Mesodermal cell (in vitro differentiated cells): ENCODE measurements at regions not wholly inside any gene's neighbourhood (a gene's known extent, or its start where the extent isn't known, plus 50 kb on each side); places are given as distances from the start of the nearest gene placed in this dataset.

Experiments
- H3K27ac ChIP-seq: 2 replicates; pipeline ENCODE4 v1.7.0; 2013; ENCODE audit warnings: mild to moderate bottlenecking, low read depth, low read length, moderate library complexity; ENCODE audit not compliant: severe bottlenecking
- H3K36me3 ChIP-seq: 2 replicates; pipeline ENCODE4 v1.7.1; 2013; ENCODE audit warnings: mild to moderate bottlenecking, low read length, moderate library complexity; ENCODE audit not compliant: control insufficient read depth, insufficient read depth
- H3K4me1 ChIP-seq: one replicate; pipeline ENCODE4 v1.7.1; 2013; ENCODE audit warnings: mild to moderate bottlenecking, low read length; ENCODE audit not compliant: insufficient read depth, control insufficient read depth, poor library complexity, severe bottlenecking
- H3K4me3 ChIP-seq: 2 replicates; pipeline ENCODE4 v1.7.0; 2013; ENCODE audit warnings: low read length, control low read depth, mild to moderate bottlenecking; ENCODE audit not compliant: insufficient read depth, poor library complexity, severe bottlenecking; ENCODE audit errors: extremely low read depth
- H3K9me3 ChIP-seq: 2 replicates; pipeline ENCODE4 v1.7.1; 2013; ENCODE audit warnings: mild to moderate bottlenecking, low read length, moderate library complexity; ENCODE audit not compliant: control insufficient read depth
- WGBS, 2 experiments: methylation state at CpG; one replicate each; pipeline ENCODE4 v1.1.5; 2013; ENCODE audit warnings: missing lambda C conversion rate in 2 of 2; ENCODE audit not compliant: insufficient coverage in 2 of 2; 5-methylcytosine and 5-hydroxymethylcytosine counted together

- H3K9me3 ChIP-seq: no peaks in the 10 kb centered on the region
- 100% methylated on average over 1 of the region's 3 CpGs for WGBS, 2 experiments
- H3K4me3 ChIP-seq: no peak overlapping the region
- H3K27ac ChIP-seq: no peak overlapping the region
- no peaks in the 10 kb centered on the region for H3K36me3 ChIP-seq
- no peaks in the 10 kb centered on the region for H3K4me1 ChIP-seq
Observed at GRCh38 chr9:79289856-79290255, 281.9 kb upstream of the TLE4 start.

- 86% methylated on average over 1 of the region's 1 CpG; no CpG with 5 or more reads in 1 of the 2 experiments for WGBS, 2 experiments
- H3K27ac ChIP-seq: no peak overlapping the region
- no peak overlapping the region for H3K4me3 ChIP-seq
- no peaks in the 10 kb centered on the region for H3K36me3 ChIP-seq
- H3K4me1 ChIP-seq: no peaks in the 10 kb centered on the region
- no peaks in the 10 kb centered on the region for H3K9me3 ChIP-seq
Observed at GRCh38 chr9:79292731-79293280, 279.0 kb upstream of the TLE4 start.

- WGBS, 2 experiments: 83% methylated on average over 2 of the region's 6 CpGs; no CpG with 5 or more reads in 1 of the 2 experiments
- Histone ChIP-seq H3K27ac (no peak overlapping the region), H3K4me1 (no peaks in the 10 kb centered on the region), H3K4me3 (no peak overlapping the region), H3K36me3 (no peaks in the 10 kb centered on the region), H3K9me3 (no peaks in the 10 kb centered on the region)
Observed at GRCh38 chr9:79300068-79300467, 271.7 kb upstream of the TLE4 start.

GRCh38 chr9:79301085-79301484 lies 270.7 kb upstream of the TLE4 start:
- Histone ChIP-seq H3K36me3 (no peaks in the 10 kb centered on the region), H3K4me3 (no peak overlapping the region), H3K27ac (no peak overlapping the region), H3K4me1 (no peaks in the 10 kb centered on the region), H3K9me3 (no peaks in the 10 kb centered on the region)
- no CpG with 5 or more reads among the region's 2 CpGs for WGBS, 2 experiments

GRCh38 chr9:79301551-79302391 lies 270.0 kb upstream of the TLE4 start:
- 87 to 91% methylated on average over 3 to 4 of the region's 8 CpGs for WGBS, 2 experiments
- H3K36me3 ChIP-seq: no peaks in the 10 kb centered on the region
- H3K4me1 ChIP-seq: no peaks in the 10 kb centered on the region
- no peaks in the 10 kb centered on the region for H3K9me3 ChIP-seq
- no peak overlapping the region for H3K27ac ChIP-seq
- H3K4me3 ChIP-seq: no peak overlapping the region

GRCh38 chr9:79302569-79302968 lies 269.2 kb upstream of the TLE4 start:
- 56 to 57% methylated on average over 1 to 3 of the region's 4 CpGs for WGBS, 2 experiments
- Histone ChIP-seq H3K27ac (no peak overlapping the region), H3K4me1 (no peaks in the 10 kb centered on the region), H3K9me3 (no peaks in the 10 kb centered on the region), H3K4me3 (no peak overlapping the region), H3K36me3 (no peaks in the 10 kb centered on the region)

GRCh38 chr9:79308012-79308411 lies 263.8 kb upstream of the TLE4 start:
- Histone ChIP-seq H3K36me3 (no peaks in the 10 kb centered on the region), H3K4me1 (peaks cover 4% of the 10 kb centered on the region), H3K4me3 (no peak overlapping the region), H3K9me3 (no peaks in the 10 kb centered on the region), H3K27ac (no peak overlapping the region)
- 84 to 86% methylated on average over 2 to 4 of the region's 6 CpGs for WGBS, 2 experiments

- Histone ChIP-seq H3K27ac (no peak overlapping the region), H3K36me3 (no peaks in the 10 kb centered on the region), H3K4me1 (peaks cover 4% of the 10 kb centered on the region), H3K4me3 (no peak overlapping the region), H3K9me3 (no peaks in the 10 kb centered on the region)
- WGBS, 2 experiments: 91 to 92% methylated on average over 10 to 11 of the region's 13 CpGs
Observed at GRCh38 chr9:79312686-79313421, 258.9 kb upstream of the TLE4 start.

- no peak overlapping the region for H3K4me3 ChIP-seq
Observed at GRCh38 chr9:79325501-79325900, 246.3 kb upstream of the TLE4 start.

GRCh38 chr9:79329861-79330260 lies 241.9 kb upstream of the TLE4 start:
- no CpG with 5 or more reads among the region's 1 CpG for WGBS, 2 experiments
- Histone ChIP-seq H3K27ac (no peak overlapping the region), H3K4me3 (no peak overlapping the region), H3K4me1 (no peaks in the 10 kb centered on the region), H3K9me3 (no peaks in the 10 kb centered on the region), H3K36me3 (no peaks in the 10 kb centered on the region)

More at GRCh38 chr9:79325501-79325900, 246.3 kb upstream of the TLE4 start:
- Histone ChIP-seq H3K4me1 (no peaks in the 10 kb centered on the region), H3K9me3 (no peaks in the 10 kb centered on the region), H3K27ac (no peak overlapping the region), H3K36me3 (no peaks in the 10 kb centered on the region)
- 86% methylated on average over 1 of the region's 3 CpGs; no CpG with 5 or more reads in 1 of the 2 experiments for WGBS, 2 experiments
